WI38 (cell line): ENCODE measurements at regions not wholly inside any gene's neighbourhood (a gene's known extent, or its start where the extent isn't known, plus 50 kb on each side); places are given as distances from the start of the nearest gene placed in this dataset.
"Not testable (repeated sequence)": the region's sequence is repeated elsewhere in the genome, so short reads cannot be mapped to it uniquely, and the experiment has no call there.

Experiments
- H3K4me3 ChIP-seq: 2 replicates; pipeline ENCODE4 v1.5.1; 2011; ENCODE audit warnings: low read depth, mild to moderate bottlenecking, control low read depth, low read length
- CTCF ChIP-seq: IDR thresholded peaks from 2 replicates; pipeline ENCODE4 v1.5.1; 2012; ENCODE audit warnings: low read depth, mild to moderate bottlenecking, control low read depth, low read length

GRCh38 chr10:109341986-109342385 is 581.3 kb downstream of the XPNPEP1 start:
- TF ChIP-seq CTCF: no peak

GRCh38 chr10:109328001-109328400 is 595.3 kb downstream of the XPNPEP1 start:
- no peak for TF ChIP-seq CTCF
- no peak overlapping the region for H3K4me3 ChIP-seq

More at GRCh38 chr10:109341986-109342385, 581.3 kb downstream of the XPNPEP1 start:
- H3K4me3 ChIP-seq: no peak overlapping the region

GRCh38 chr10:109327266-109327665 is 596.0 kb downstream of the XPNPEP1 start:
- no peak for TF ChIP-seq CTCF
- H3K4me3 ChIP-seq: no peak overlapping the region

GRCh38 chr10:109324721-109325120 is 598.6 kb downstream of the XPNPEP1 start:
- no peak for TF ChIP-seq CTCF

GRCh38 chr10:109317746-109318366 is 605.5 kb downstream of the XPNPEP1 start:
- H3K4me3 ChIP-seq: no peak overlapping the region
- TF ChIP-seq CTCF: no peak

More at GRCh38 chr10:109324721-109325120, 598.6 kb downstream of the XPNPEP1 start:
- H3K4me3 ChIP-seq: no peak overlapping the region

- H3K4me3 ChIP-seq: not testable (repeated sequence)
Observed at GRCh38 chr10:109314016-109314415, 609.3 kb downstream of the XPNPEP1 start.

- H3K4me3 ChIP-seq: not testable (repeated sequence)
Observed at GRCh38 chr10:109312555-109312954, 610.8 kb downstream of the XPNPEP1 start.

GRCh38 chr10:109308971-109309370 is 614.3 kb downstream of the XPNPEP1 start:
- H3K4me3 ChIP-seq: no peak overlapping the region
- TF ChIP-seq CTCF: no peak

GRCh38 chr10:109307102-109307501 is 616.2 kb downstream of the XPNPEP1 start:
- not testable (repeated sequence) for H3K4me3 ChIP-seq
